SK-N-SH (cell line): ENCODE measurements at regions not wholly inside any gene's neighbourhood (a gene's known extent, or its start where the extent isn't known, plus 50 kb on each side); places are given as distances from the start of the nearest gene placed in this dataset.

Source experiments
- CTCF ChIA-PET: fragments of 300-600, 350-600 bp; formaldehyde crosslinking; extraction: SDS; loops from one replicate; lab custom pipeline; 2021; lab: Yijun Ruan, JAX
- POLR2A ChIA-PET: fragments of 350-600 bp; sonication (Branson Sonifier 250); formaldehyde crosslinking; extraction: SDS; loops from one replicate; lab custom pipeline; 2020; ENCODE audit warnings: antibody characterized with exemption, inconsistent platforms; lab: Yijun Ruan, JAX
- DNase-seq: peaks from one replicate; pipeline ENCODE4 v3.0.0; 2012
- H2AFZ ChIP-seq: fragments of 200-600 bp; sonication (generic); 2 replicates; pipeline ENCODE4 v1.8.1; 2016; ENCODE audit warnings: antibody characterized with exemption, mild to moderate bottlenecking, low read depth
- H3F3A ChIP-seq: fragments of 200-600 bp; sonication (generic); replicated peaks from 2 replicates; pipeline ENCODE3; 2016; ENCODE audit warnings: antibody characterized with exemption, mild to moderate bottlenecking; ENCODE audit not compliant: insufficient read depth
- H3K27ac ChIP-seq, 2 experiments: fragments of 200-500 bp in 1 of 2; fragments of 200-600 bp in 1 of 2; sonication (Bioruptor generic) in 1 of 2; sonication (generic), shearing (Covaris generic) in 1 of 2; 2 replicates each; pipeline versions ENCODE4 v1.5.1 to v1.6.1; 2014 to 2016; ENCODE audit warnings: low read depth in 2 of 2, inconsistent platforms in 1 of 2, low read length in 1 of 2, mild to moderate bottlenecking in 1 of 2, mixed read lengths in 1 of 2
- H3K27me3 ChIP-seq: fragments of 200-600 bp; sonication (generic), shearing (Covaris generic); 2 replicates; pipeline ENCODE4 v1.6.1; 2016; ENCODE audit warnings: mixed run types; ENCODE audit not compliant: insufficient read depth
- H3K36me3 ChIP-seq, 2 experiments: fragments of 200-500 bp in 1 of 2; fragments of 200-600 bp in 1 of 2; sonication (Bioruptor generic) in 1 of 2; sonication (generic) in 1 of 2; replicated peaks in 1 of 2; 2 replicates each; pipeline versions ENCODE3 to v1.5.1; 2014 to 2016; ENCODE audit warnings: low read length in 1 of 2, mild to moderate bottlenecking in 1 of 2; ENCODE audit not compliant: insufficient read depth in 2 of 2, control insufficient read depth in 1 of 2
- H3K4me1 ChIP-seq, 2 experiments: fragments of 200-500 bp in 1 of 2; fragments of 200-600 bp in 1 of 2; sonication (Bioruptor generic) in 1 of 2; sonication (generic), shearing (Covaris generic) in 1 of 2; 2 replicates each; pipeline versions ENCODE4 v1.5.1 to v1.6.1; 2014 to 2016; ENCODE audit warnings: low read depth in 1 of 2, low read length in 1 of 2, mixed run types in 1 of 2; ENCODE audit not compliant: insufficient read depth in 2 of 2, control insufficient read depth in 1 of 2
- H3K4me2 ChIP-seq: fragments of 200-600 bp; sonication (generic), shearing (Covaris generic); 2 replicates; pipeline ENCODE4 v1.6.1; 2017; ENCODE audit warnings: mixed run types
- H3K4me3 ChIP-seq, 2 experiments: fragments of 200-500 bp in 1 of 2; fragments of 200-600 bp in 1 of 2; sonication (Bioruptor generic) in 1 of 2; sonication (generic), shearing (Covaris generic) in 1 of 2; 2 replicates each; pipeline versions ENCODE4 v1.5.1 to v1.8.1; 2014 to 2016; ENCODE audit warnings: low read depth in 2 of 2, inconsistent platforms in 1 of 2, low read length in 1 of 2, mild to moderate bottlenecking in 1 of 2, mixed read lengths in 1 of 2, moderate library complexity in 1 of 2
- H3K79me2 ChIP-seq: fragments of 200-600 bp; sonication (generic); 2 replicates; pipeline ENCODE4 v1.8.1; 2017; ENCODE audit warnings: mild to moderate bottlenecking; ENCODE audit not compliant: insufficient read depth
- H3K9ac ChIP-seq: fragments of 200-600 bp; sonication (generic); 2 replicates; pipeline ENCODE4 v1.6.1; 2017; ENCODE audit warnings: mixed run types
- H3K9me2 ChIP-seq: fragments of 200-600 bp; sonication (generic); 2 replicates; pipeline ENCODE4 v1.6.1; 2017; ENCODE audit warnings: mixed run types
- H3K9me3 ChIP-seq: fragments of 200-600 bp; sonication (generic); 2 replicates; pipeline ENCODE4 v1.6.1; 2017; ENCODE audit warnings: mixed run types, mild to moderate bottlenecking, moderate library complexity
- H4K20me1 ChIP-seq: fragments of 200-600 bp; sonication (generic); 2 replicates; pipeline ENCODE4 v1.6.1; 2017; ENCODE audit warnings: mild to moderate bottlenecking, mixed run types; ENCODE audit not compliant: insufficient read depth
- CHD2 ChIP-seq: fragments of 150-350 bp; IDR thresholded peaks from 2 replicates; pipeline ENCODE4 v1.6.1; 2018; ENCODE audit warnings: low read length; ENCODE audit not compliant: partially characterized antibody
- EP300 ChIP-seq, 2 experiments: IDR thresholded peaks; 2 replicates each; pipeline versions ENCODE4 v1.4.0 to v1.6.1; 2012; ENCODE audit warnings: borderline replicate concordance in 1 of 2, low read depth in 1 of 2, low read length in 1 of 2
- FOXJ3 ChIP-seq: sonication (generic); formaldehyde crosslinking; IDR thresholded peaks from 2 replicates; pipeline ENCODE4 v1.5.1; 2020; ENCODE audit warnings: mild to moderate bottlenecking, missing genetic modification reagents
- JUND ChIP-seq: IDR thresholded peaks from 2 replicates; pipeline ENCODE4 v1.4.0; 2012
- MXI1 ChIP-seq: IDR thresholded peaks from 2 replicates; pipeline ENCODE4 v1.6.1; 2012; ENCODE audit warnings: mild to moderate bottlenecking, low read depth, low read length, improper control_type of control experiment
- NFIC ChIP-seq: IDR thresholded peaks from 2 replicates; pipeline ENCODE4 v1.4.0; 2012; ENCODE audit warnings: borderline replicate concordance
- NRF1 ChIP-seq: IDR thresholded peaks from 2 replicates; pipeline ENCODE4 v1.6.1; 2012; ENCODE audit warnings: low read depth, mild to moderate bottlenecking, low read length
- RXRA ChIP-seq: IDR thresholded peaks from 2 replicates; pipeline ENCODE4 v1.4.0; 2012; ENCODE audit warnings: low read depth, mild to moderate bottlenecking, borderline replicate concordance
- SIN3A ChIP-seq: IDR thresholded peaks from 2 replicates; pipeline ENCODE4 v1.6.1; 2012; ENCODE audit warnings: low read depth, mild to moderate bottlenecking, low read length, moderate library complexity, borderline replicate concordance
- TCF12 ChIP-seq: IDR thresholded peaks from 2 replicates; pipeline ENCODE4 v1.4.0; 2012
- YY1 ChIP-seq: IDR thresholded peaks from 2 replicates; pipeline ENCODE4 v1.4.0; 2012; ENCODE audit warnings: low read depth, mild to moderate bottlenecking
- WGBS: methylation state at CpG from one replicate; pipeline ENCODE4 v1.1.6; 2017; ENCODE audit warnings: low lambda C conversion rate; 5-methylcytosine and 5-hydroxymethylcytosine counted together
- TF ChIP-seq, protein P1 (sequence below): IDR thresholded peaks from 2 replicates; pipeline ENCODE4 v1.6.1; 2012; ENCODE audit warnings: mild to moderate bottlenecking, low read depth, low read length, moderate library complexity
- TF ChIP-seq, protein P2 (sequence below): IDR thresholded peaks from 2 replicates; pipeline ENCODE4 v1.4.0; 2012; ENCODE audit warnings: low read depth
- TF ChIP-seq, protein P3 (sequence below): IDR thresholded peaks from 2 replicates; pipeline ENCODE4 v1.4.0; 2012; ENCODE audit warnings: low read depth, borderline replicate concordance
- TF ChIP-seq, protein P4 (sequence below): fragments of 150-350 bp; IDR thresholded peaks from 2 replicates; pipeline ENCODE4 v1.6.1; 2017; ENCODE audit warnings: antibody characterized with exemption, low read length, low read depth, borderline replicate concordance
- TF ChIP-seq, protein P5 (sequence below): fragments of 200-600 bp; sonication (generic); IDR thresholded peaks from 2 replicates; pipeline ENCODE4 v1.6.1; 2017; ENCODE audit warnings: antibody characterized with exemption, mild to moderate bottlenecking, moderate library complexity

DNA sequence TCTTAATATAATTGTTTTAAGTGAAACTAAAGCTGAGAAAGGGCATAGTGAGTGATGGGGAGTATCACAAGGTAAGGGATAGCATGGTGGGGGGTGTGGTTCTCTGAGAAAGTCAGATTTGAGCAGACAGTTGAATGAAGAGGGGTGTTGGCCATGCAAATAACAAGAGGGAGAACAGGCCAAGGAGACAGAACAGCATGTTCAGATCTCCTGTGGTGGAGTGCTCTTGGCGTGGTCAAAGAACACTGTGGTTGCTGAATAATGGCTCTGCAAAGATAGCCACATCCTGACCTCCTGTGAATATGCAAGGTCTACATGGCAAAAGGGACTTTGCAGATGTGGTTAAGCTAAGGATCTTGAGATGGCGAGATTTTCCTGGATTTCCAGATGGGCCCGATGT lies 389.2 kb downstream of the TMEM182 start:
- H2AFZ ChIP-seq, result no peak overlapping the region
- no peak overlapping the region for H3K27ac ChIP-seq
- no peaks in the 10 kb centered on the region for H3K79me2 ChIP-seq
- H3K9me3 ChIP-seq, result no peaks in the 10 kb centered on the region
- no peak overlapping the region for H3K4me3 ChIP-seq
- no peaks in the 10 kb centered on the region for H3K4me1 ChIP-seq
- WGBS, result 0% methylated on average over 3 of the region's 3 CpGs
- H3F3A ChIP-seq, result no peaks in the 10 kb centered on the region
- no peaks in the 10 kb centered on the region for H3K36me3 ChIP-seq
- TF ChIP-seq, protein P1, sequence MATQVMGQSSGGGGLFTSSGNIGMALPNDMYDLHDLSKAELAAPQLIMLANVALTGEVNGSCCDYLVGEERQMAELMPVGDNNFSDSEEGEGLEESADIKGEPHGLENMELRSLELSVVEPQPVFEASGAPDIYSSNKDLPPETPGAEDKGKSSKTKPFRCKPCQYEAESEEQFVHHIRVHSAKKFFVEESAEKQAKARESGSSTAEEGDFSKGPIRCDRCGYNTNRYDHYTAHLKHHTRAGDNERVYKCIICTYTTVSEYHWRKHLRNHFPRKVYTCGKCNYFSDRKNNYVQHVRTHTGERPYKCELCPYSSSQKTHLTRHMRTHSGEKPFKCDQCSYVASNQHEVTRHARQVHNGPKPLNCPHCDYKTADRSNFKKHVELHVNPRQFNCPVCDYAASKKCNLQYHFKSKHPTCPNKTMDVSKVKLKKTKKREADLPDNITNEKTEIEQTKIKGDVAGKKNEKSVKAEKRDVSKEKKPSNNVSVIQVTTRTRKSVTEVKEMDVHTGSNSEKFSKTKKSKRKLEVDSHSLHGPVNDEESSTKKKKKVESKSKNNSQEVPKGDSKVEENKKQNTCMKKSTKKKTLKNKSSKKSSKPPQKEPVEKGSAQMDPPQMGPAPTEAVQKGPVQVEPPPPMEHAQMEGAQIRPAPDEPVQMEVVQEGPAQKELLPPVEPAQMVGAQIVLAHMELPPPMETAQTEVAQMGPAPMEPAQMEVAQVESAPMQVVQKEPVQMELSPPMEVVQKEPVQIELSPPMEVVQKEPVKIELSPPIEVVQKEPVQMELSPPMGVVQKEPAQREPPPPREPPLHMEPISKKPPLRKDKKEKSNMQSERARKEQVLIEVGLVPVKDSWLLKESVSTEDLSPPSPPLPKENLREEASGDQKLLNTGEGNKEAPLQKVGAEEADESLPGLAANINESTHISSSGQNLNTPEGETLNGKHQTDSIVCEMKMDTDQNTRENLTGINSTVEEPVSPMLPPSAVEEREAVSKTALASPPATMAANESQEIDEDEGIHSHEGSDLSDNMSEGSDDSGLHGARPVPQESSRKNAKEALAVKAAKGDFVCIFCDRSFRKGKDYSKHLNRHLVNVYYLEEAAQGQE, result no peak
- TF ChIP-seq RXRA (no peak), MXI1 (no peak), TCF12 (no peak), EP300 (IDR thresholded peaks at IDR 0.05; ENCODE audit: borderline replicate concordance in 1 of 2, low read depth in 1 of 2, low read length in 1 of 2) (no peak), NFIC (no peak), CHD2 (no peak), NRF1 (no peak), SIN3A (no peak), JUND (no peak), YY1 (no peak), FOXJ3 (CRISPR knock-in tag) (no peak)
- TF ChIP-seq, protein P2, sequence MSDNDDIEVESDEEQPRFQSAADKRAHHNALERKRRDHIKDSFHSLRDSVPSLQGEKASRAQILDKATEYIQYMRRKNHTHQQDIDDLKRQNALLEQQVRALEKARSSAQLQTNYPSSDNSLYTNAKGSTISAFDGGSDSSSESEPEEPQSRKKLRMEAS, result no peak
- TF ChIP-seq, protein P3, sequence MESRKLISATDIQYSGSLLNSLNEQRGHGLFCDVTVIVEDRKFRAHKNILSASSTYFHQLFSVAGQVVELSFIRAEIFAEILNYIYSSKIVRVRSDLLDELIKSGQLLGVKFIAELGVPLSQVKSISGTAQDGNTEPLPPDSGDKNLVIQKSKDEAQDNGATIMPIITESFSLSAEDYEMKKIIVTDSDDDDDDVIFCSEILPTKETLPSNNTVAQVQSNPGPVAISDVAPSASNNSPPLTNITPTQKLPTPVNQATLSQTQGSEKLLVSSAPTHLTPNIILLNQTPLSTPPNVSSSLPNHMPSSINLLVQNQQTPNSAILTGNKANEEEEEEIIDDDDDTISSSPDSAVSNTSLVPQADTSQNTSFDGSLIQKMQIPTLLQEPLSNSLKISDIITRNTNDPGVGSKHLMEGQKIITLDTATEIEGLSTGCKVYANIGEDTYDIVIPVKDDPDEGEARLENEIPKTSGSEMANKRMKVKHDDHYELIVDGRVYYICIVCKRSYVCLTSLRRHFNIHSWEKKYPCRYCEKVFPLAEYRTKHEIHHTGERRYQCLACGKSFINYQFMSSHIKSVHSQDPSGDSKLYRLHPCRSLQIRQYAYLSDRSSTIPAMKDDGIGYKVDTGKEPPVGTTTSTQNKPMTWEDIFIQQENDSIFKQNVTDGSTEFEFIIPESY, result no peak
- TF ChIP-seq, protein P4, sequence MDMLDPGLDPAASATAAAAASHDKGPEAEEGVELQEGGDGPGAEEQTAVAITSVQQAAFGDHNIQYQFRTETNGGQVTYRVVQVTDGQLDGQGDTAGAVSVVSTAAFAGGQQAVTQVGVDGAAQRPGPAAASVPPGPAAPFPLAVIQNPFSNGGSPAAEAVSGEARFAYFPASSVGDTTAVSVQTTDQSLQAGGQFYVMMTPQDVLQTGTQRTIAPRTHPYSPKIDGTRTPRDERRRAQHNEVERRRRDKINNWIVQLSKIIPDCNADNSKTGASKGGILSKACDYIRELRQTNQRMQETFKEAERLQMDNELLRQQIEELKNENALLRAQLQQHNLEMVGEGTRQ, result no peak
- TF ChIP-seq, protein P5, sequence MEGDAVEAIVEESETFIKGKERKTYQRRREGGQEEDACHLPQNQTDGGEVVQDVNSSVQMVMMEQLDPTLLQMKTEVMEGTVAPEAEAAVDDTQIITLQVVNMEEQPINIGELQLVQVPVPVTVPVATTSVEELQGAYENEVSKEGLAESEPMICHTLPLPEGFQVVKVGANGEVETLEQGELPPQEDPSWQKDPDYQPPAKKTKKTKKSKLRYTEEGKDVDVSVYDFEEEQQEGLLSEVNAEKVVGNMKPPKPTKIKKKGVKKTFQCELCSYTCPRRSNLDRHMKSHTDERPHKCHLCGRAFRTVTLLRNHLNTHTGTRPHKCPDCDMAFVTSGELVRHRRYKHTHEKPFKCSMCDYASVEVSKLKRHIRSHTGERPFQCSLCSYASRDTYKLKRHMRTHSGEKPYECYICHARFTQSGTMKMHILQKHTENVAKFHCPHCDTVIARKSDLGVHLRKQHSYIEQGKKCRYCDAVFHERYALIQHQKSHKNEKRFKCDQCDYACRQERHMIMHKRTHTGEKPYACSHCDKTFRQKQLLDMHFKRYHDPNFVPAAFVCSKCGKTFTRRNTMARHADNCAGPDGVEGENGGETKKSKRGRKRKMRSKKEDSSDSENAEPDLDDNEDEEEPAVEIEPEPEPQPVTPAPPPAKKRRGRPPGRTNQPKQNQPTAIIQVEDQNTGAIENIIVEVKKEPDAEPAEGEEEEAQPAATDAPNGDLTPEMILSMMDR, result no peak
- no peaks in the 10 kb centered on the region for H3K27me3 ChIP-seq
- no peaks in the 10 kb centered on the region for H3K9me2 ChIP-seq
- POLR2A ChIA-PET, result no interaction called here
- H3K9ac ChIP-seq, result no peak overlapping the region
- DNase-seq, result no peak
- CTCF ChIA-PET, result interaction anchor here (4.4 kb wide), 1 partner anchor 10 kb away, joined by 27 read pairs; no protein-coding TSS in a partner anchor
- H3K4me2 ChIP-seq, result no peak overlapping the region
- H4K20me1 ChIP-seq, result no peaks in the 10 kb centered on the region
